Neural cell (in vitro differentiated cells): ENCODE measurements at regions not wholly inside any gene's neighbourhood (a gene's known extent, or its start where the extent isn't known, plus 50 kb on each side); places are given as distances from the start of the nearest gene placed in this dataset.

Experiments used
- H2AFZ ChIP-seq: fragments of 200-600, 300-800 bp; sonication (generic), shearing (Covaris generic); 2 replicates; pipeline ENCODE4 v1.6.0; 2014; ENCODE audit warnings: low read depth, mild to moderate bottlenecking, antibody characterized with exemption, low read length, moderate library complexity
- H3F3A ChIP-seq: fragments of 200-600 bp; shearing (Covaris generic); 2 replicates; pipeline ENCODE4 v1.6.1; 2016; ENCODE audit warnings: mild to moderate bottlenecking, moderate library complexity, mixed read lengths, antibody characterized with exemption, low read length; ENCODE audit not compliant: insufficient read depth, poor library complexity, severe bottlenecking
- H3K27ac ChIP-seq: fragments of 200-600, 300-800 bp; sonication (generic), shearing (Covaris generic); 2 replicates; pipeline ENCODE4 v1.5.1; 2014; ENCODE audit warnings: mild to moderate bottlenecking, low read length, moderate library complexity
- H3K27me3 ChIP-seq: fragments of 300-800, 200-600 bp; sonication (generic), shearing (Covaris generic); 2 replicates; pipeline ENCODE4 v1.6.0; 2014; ENCODE audit warnings: mild to moderate bottlenecking, low read depth, low read length, moderate library complexity; ENCODE audit not compliant: insufficient read depth
- H3K36me3 ChIP-seq: fragments of 300-800, 200-600 bp; sonication (generic), shearing (Covaris generic); 2 replicates; pipeline ENCODE4 v1.5.1; 2014; ENCODE audit warnings: mild to moderate bottlenecking, antibody characterized with exemption, low read length, moderate library complexity; ENCODE audit not compliant: insufficient read depth
- H3K4me2 ChIP-seq: fragments of 300-800, 200-600 bp; sonication (generic), shearing (Covaris generic); 2 replicates; pipeline ENCODE4 v1.6.0; 2014; ENCODE audit warnings: mild to moderate bottlenecking, low read length
- H3K4me3 ChIP-seq: fragments of 300-800, 200-600 bp; sonication (generic), shearing (Covaris generic); 2 replicates; pipeline ENCODE4 v1.5.1; 2014; ENCODE audit warnings: mild to moderate bottlenecking, low read length, moderate library complexity
- H3K79me2 ChIP-seq: fragments of 200-600 bp; shearing (Covaris generic); replicated peaks from 2 replicates; pipeline ENCODE4 v1.6.0; 2014; ENCODE audit warnings: mild to moderate bottlenecking, low read length, moderate library complexity; ENCODE audit not compliant: insufficient read depth
- H3K9ac ChIP-seq: fragments of 300-800, 200-600 bp; sonication (generic), shearing (Covaris generic); 2 replicates; pipeline ENCODE4 v1.6.1; 2016; ENCODE audit warnings: mild to moderate bottlenecking, low read length, mixed read lengths
- H3K9me2 ChIP-seq: fragments of 200-600 bp; shearing (Covaris generic); 2 replicates; pipeline ENCODE4 v1.6.1; 2016; ENCODE audit warnings: mild to moderate bottlenecking, low read length, mixed read lengths; ENCODE audit not compliant: insufficient read depth
- H3K9me3 ChIP-seq: fragments of 200-600, 300-800 bp; sonication (generic), shearing (Covaris generic); 2 replicates; pipeline ENCODE4 v1.6.1; 2016; ENCODE audit warnings: mild to moderate bottlenecking, mixed run types, low read length, moderate library complexity, mixed read lengths
- H4K20me1 ChIP-seq: fragments of 200-600 bp; shearing (Covaris generic); 2 replicates; pipeline ENCODE4 v1.6.1; 2016; ENCODE audit warnings: mild to moderate bottlenecking, mixed run types; ENCODE audit not compliant: insufficient read depth
- CTCF ChIP-seq: fragments of 450-650 bp; IDR thresholded peaks from 2 replicates; pipeline ENCODE4 v1.5.1; 2014; ENCODE audit warnings: antibody characterized with exemption, mild to moderate bottlenecking, moderate library complexity; ENCODE audit not compliant: poor library complexity, severe bottlenecking
- EP300 ChIP-seq: fragments of 450-650 bp; conservative IDR thresholded peaks from 2 replicates; pipeline ENCODE4 v1.6.1; 2014; ENCODE audit warnings: antibody characterized with exemption, mild to moderate bottlenecking, moderate library complexity; ENCODE audit not compliant: poor library complexity, severe bottlenecking
- EZH2 ChIP-seq: fragments of 200-600, 300-800 bp; shearing (Covaris generic), sonication (generic); IDR thresholded peaks from 2 replicates; pipeline ENCODE4 v1.6.1; 2014; ENCODE audit warnings: antibody characterized with exemption, low read length, borderline replicate concordance, mild to moderate bottlenecking; ENCODE audit not compliant: insufficient read depth, poor library complexity, severe bottlenecking
- MXI1 ChIP-seq: fragments of 450-650 bp; conservative IDR thresholded peaks from 2 replicates; pipeline ENCODE4 v1.6.1; 2014; ENCODE audit warnings: antibody characterized with exemption, mild to moderate bottlenecking; ENCODE audit not compliant: poor library complexity, severe bottlenecking
- POLR2AphosphoS5 ChIP-seq: IDR thresholded peaks from 2 replicates; pipeline ENCODE4 v1.6.1; 2012
- RAD21 ChIP-seq: fragments of 450-650 bp; conservative IDR thresholded peaks from 2 replicates; pipeline ENCODE4 v1.6.1; 2014; ENCODE audit warnings: antibody characterized with exemption, mild to moderate bottlenecking, moderate library complexity
- REST ChIP-seq: IDR thresholded peaks from 2 replicates; pipeline ENCODE4 v1.6.1; 2012; ENCODE audit warnings: borderline replicate concordance
- SMC3 ChIP-seq: fragments of 450-650 bp; conservative IDR thresholded peaks from 2 replicates; pipeline ENCODE4 v1.6.1; 2014; ENCODE audit warnings: antibody characterized with exemption, mild to moderate bottlenecking, moderate library complexity; ENCODE audit not compliant: poor library complexity
- TAF1 ChIP-seq: IDR thresholded peaks from 2 replicates; pipeline ENCODE4 v1.6.1; 2012; ENCODE audit warnings: low read depth

DNA sequence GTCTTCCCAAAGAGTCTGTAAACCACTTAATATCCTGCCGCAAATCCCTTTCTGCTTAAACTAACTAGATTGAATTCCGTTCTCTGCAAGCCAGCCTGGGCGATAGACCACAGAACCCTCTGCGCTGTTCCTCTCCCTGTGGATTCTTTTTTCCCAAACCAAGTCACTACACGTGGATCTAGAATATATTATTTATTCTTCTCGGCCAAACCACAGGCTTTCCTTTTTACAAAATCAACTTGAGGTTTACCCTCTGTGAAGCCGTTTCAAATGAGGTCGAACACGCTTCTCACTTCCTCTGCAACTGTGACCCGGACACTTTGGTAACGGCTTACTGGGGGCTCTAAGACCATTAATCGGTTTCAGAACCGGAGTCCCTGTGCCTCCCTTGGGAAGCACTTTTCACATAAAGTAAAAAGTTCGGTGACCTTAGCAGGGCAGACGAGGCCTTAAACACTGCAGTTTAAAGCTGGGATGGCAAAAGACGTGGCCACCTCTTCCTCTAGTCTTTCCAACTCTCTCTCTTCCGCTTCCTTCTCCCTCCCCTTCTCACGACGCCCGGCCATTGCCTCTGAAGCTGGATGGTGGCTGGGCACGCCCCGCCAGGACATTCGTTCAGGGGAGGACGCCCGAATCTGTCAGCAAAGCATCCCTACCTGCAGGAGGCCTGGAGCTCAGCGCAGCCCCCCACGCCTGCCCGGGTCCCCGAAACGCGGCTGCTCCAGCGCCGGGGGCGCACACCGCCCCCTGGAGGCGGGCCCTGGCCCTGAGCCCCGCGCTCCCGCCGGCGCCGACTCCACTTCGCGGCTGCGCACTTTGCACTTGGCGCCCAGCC is 55.0 kb upstream of the FOXC1 start:
- Histone ChIP-seq H3K9me3 (peaks cover 4% of the 10 kb centered on the region), H3F3A (no peaks in the 10 kb centered on the region), H3K9ac (no peak overlapping the region), H3K4me2 (no peak overlapping the region), H3K36me3 (no peaks in the 10 kb centered on the region), H3K9me2 (no peaks in the 10 kb centered on the region), H3K79me2 (no peaks in the 10 kb centered on the region), H3K27ac (no peak overlapping the region), H4K20me1 (no peaks in the 10 kb centered on the region), H3K27me3 (no peaks in the 10 kb centered on the region), H3K4me3 (no peak overlapping the region), H2AFZ (no peak overlapping the region)
- TF ChIP-seq REST (no peak), SMC3 (no peak), EZH2 (no peak), RAD21 (no peak), POLR2AphosphoS5 (no peak), CTCF (no peak), EP300 (no peak), MXI1 (no peak), TAF1 (no peak)

DNA sequence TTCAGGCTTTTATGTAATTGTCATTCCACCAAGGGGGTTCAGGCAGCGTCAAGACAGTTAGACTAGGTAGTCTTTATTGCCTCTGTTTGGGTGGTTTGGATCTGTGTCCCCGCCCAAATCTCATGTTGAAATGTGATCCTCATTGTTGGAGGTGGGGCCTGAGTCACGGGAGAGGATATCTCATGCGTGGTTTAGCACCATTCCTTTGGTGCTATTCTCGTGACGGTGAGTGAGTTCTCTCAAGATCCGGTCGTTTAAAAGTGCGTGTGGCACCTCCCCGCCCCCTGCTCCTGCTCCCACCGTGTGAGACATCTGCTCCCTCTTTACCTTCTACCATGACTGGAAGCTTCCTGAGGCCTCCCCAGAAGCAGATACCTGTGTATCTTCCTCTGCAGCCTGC is 51.3 kb upstream of the FOXC1 start:
- H3K79me2 ChIP-seq = no peaks in the 10 kb centered on the region
- H3K4me2 ChIP-seq = no peak overlapping the region
- H3K9me2 ChIP-seq = no peaks in the 10 kb centered on the region
- H3K27ac ChIP-seq = no peak overlapping the region
- no peak overlapping the region for H2AFZ ChIP-seq
- no peak overlapping the region for H3K9ac ChIP-seq
- no peaks in the 10 kb centered on the region for H3K9me3 ChIP-seq
- H3F3A ChIP-seq = no peaks in the 10 kb centered on the region
- no peak for TF ChIP-seq SMC3
- no peak for TF ChIP-seq CTCF
- no peak for TF ChIP-seq EP300
- no peak for TF ChIP-seq POLR2AphosphoS5
- TF ChIP-seq TAF1 = no peak
- no peak for TF ChIP-seq EZH2
- no peak for TF ChIP-seq REST
- no peak for TF ChIP-seq MXI1
- TF ChIP-seq RAD21 = no peak
- no peaks in the 10 kb centered on the region for H3K36me3 ChIP-seq
- no peaks in the 10 kb centered on the region for H3K27me3 ChIP-seq
- H3K4me3 ChIP-seq = no peak overlapping the region
- H4K20me1 ChIP-seq = no peaks in the 10 kb centered on the region
